CD14-positive monocyte (primary cell): ENCODE measurements at regions not wholly inside any gene's neighbourhood (a gene's known extent, or its start where the extent isn't known, plus 50 kb on each side); places are given as distances from the start of the nearest gene placed in this dataset.

Experiments
- DNase-seq, 3 donors: peaks; one replicate each; pipeline ENCODE4 v3.0.0-alpha.2; 2011 to 2022
- H2AFZ ChIP-seq: 2 replicates; pipeline ENCODE4 v1.6.0; 2012; ENCODE audit warnings: mild to moderate bottlenecking, low read depth, low read length, inconsistent platforms; ENCODE audit not compliant: insufficient read depth, poor library complexity, severe bottlenecking
- H3K27ac ChIP-seq, 2 donors: 1 replicate in 1 of 2; 2 replicates in 1 of 2; pipeline ENCODE4 v1.5.1; 2012 to 2013; ENCODE audit warnings: low read length in 2 of 2, control low read depth in 1 of 2, inconsistent platforms in 1 of 2, low read depth in 1 of 2, mild to moderate bottlenecking in 1 of 2
- H3K27me3 ChIP-seq, 2 donors: one replicate each; pipeline versions ENCODE4 v1.6.0 to v1.6.1; 2011 to 2013; ENCODE audit warnings: low read length in 2 of 2; ENCODE audit not compliant: control insufficient read depth in 2 of 2, insufficient read depth in 2 of 2
- H3K36me3 ChIP-seq, 2 donors: replicated peaks in 1 of 2; 1 replicate in 1 of 2; 2 replicates in 1 of 2; pipeline versions ENCODE4 v1.5.1 to v1.6.1; 2012 to 2013; ENCODE audit warnings: low read length in 2 of 2, control low read depth in 1 of 2, inconsistent platforms in 1 of 2, mild to moderate bottlenecking in 1 of 2; ENCODE audit not compliant: insufficient read depth in 2 of 2, control insufficient read depth in 1 of 2
- H3K4me1 ChIP-seq, 2 donors: 1 replicate in 1 of 2; 2 replicates in 1 of 2; pipeline versions ENCODE4 v1.5.1 to v1.6.1; 2012 to 2013; ENCODE audit warnings: low read length in 2 of 2, control low read depth in 1 of 2, inconsistent platforms in 1 of 2, mild to moderate bottlenecking in 1 of 2, moderate library complexity in 1 of 2; ENCODE audit not compliant: insufficient read depth in 2 of 2, control insufficient read depth in 1 of 2
- H3K4me2 ChIP-seq: replicated peaks from 2 replicates; pipeline ENCODE3; 2012; ENCODE audit warnings: low read length, moderate library complexity, mild to moderate bottlenecking; ENCODE audit not compliant: poor library complexity, severe bottlenecking; ENCODE audit errors: extremely low read depth
- H3K4me3 ChIP-seq, 3 experiments: fragments of 200-600 bp in 1 of 3; sonication (generic) in 1 of 3; replicated peaks in 1 of 3; 1 replicate in 2 of 3; 2 replicates in 1 of 3; pipeline ENCODE4 v1.5.1; 2011 to 2013; ENCODE audit warnings: low read length in 3 of 3, mild to moderate bottlenecking in 3 of 3, control low read depth in 2 of 3, low read depth in 2 of 3, inconsistent platforms in 1 of 3, moderate library complexity in 1 of 3
- H3K79me2 ChIP-seq: 2 replicates; pipeline ENCODE4 v1.6.0; 2012; ENCODE audit warnings: mild to moderate bottlenecking, control low read depth, inconsistent platforms, low read length, moderate library complexity; ENCODE audit not compliant: insufficient read depth
- H3K9ac ChIP-seq: 2 replicates; pipeline ENCODE4 v1.6.0; 2017; ENCODE audit warnings: low read length, mild to moderate bottlenecking; ENCODE audit not compliant: insufficient read depth, poor library complexity, severe bottlenecking
- H3K9me3 ChIP-seq, 2 donors: replicated peaks in 1 of 2; 1 replicate in 1 of 2; 2 replicates in 1 of 2; pipeline versions ENCODE4 v1.5.1 to v1.6.1; 2012 to 2013; ENCODE audit warnings: low read length in 2 of 2, control low read depth in 1 of 2; ENCODE audit not compliant: control insufficient read depth in 1 of 2, insufficient read depth in 1 of 2
- H4K20me1 ChIP-seq: 2 replicates; pipeline ENCODE4 v1.6.0; 2012; ENCODE audit warnings: mild to moderate bottlenecking, low read length, control low read depth, moderate library complexity; ENCODE audit not compliant: insufficient read depth
- H3K27ac Mint-ChIP-seq, 7 donors: one replicate each; pipeline ENCODE4 v1.8.0; 2020; ENCODE audit warnings: mild to moderate bottlenecking in 7 of 7, mixed read lengths in 7 of 7, moderate library complexity in 6 of 7, inconsistent platforms in 2 of 7
- H3K27me3 Mint-ChIP-seq, 3 donors: one replicate each; pipeline ENCODE4 v1.8.0; 2021 to 2022; ENCODE audit warnings: low read depth in 3 of 3, mild to moderate bottlenecking in 3 of 3, mixed read lengths in 3 of 3, moderate library complexity in 3 of 3, inconsistent platforms in 1 of 3
- H3K36me3 Mint-ChIP-seq, 2 donors: one replicate each; pipeline ENCODE4 v1.8.0; 2020; ENCODE audit warnings: mixed read lengths in 2 of 2, inconsistent platforms in 1 of 2, mild to moderate bottlenecking in 1 of 2
- H3K4me1 Mint-ChIP-seq: one replicate; pipeline ENCODE4 v1.8.0; 2020; ENCODE audit warnings: mild to moderate bottlenecking, mixed read lengths
- H3K4me3 Mint-ChIP-seq, 2 donors: one replicate each; pipeline ENCODE4 v1.8.0; 2020; ENCODE audit warnings: mild to moderate bottlenecking in 2 of 2, mixed read lengths in 2 of 2, moderate library complexity in 1 of 2
- H3K9me3 Mint-ChIP-seq, 7 donors: one replicate each; pipeline ENCODE4 v1.8.0; 2020 to 2022; ENCODE audit warnings: mixed read lengths in 7 of 7, mild to moderate bottlenecking in 6 of 7, moderate library complexity in 6 of 7, inconsistent platforms in 2 of 7
- CTCF ChIP-seq: fragments of 200-600 bp; IDR thresholded peaks from one replicate; pipeline ENCODE4 v1.8.0; 2022; ENCODE audit warnings: antibody characterized with exemption, mild to moderate bottlenecking
- WGBS: methylation state at CpG from one replicate; pipeline ENCODE4 v1.1.5; 2013; ENCODE audit warnings: missing lambda C conversion rate; ENCODE audit not compliant: insufficient coverage; 5-methylcytosine and 5-hydroxymethylcytosine counted together
- intact Hi-C, 2 donors: fragments of 100-400 bp; cut with micrococcal nuclease; formaldehyde crosslinking; loops; one replicate each; pipeline versions ENCODE4 v1.15.0 to v1.15.1; 2023

- Histone ChIP-seq H3K36me3 (no peaks in the 10 kb centered on the region), H4K20me1 (no peaks in the 10 kb centered on the region), H3K27ac (no peak overlapping the region), H3K4me1 (no peaks in the 10 kb centered on the region), H2AFZ (no peak overlapping the region), H3K9me3 (no peaks in the 10 kb centered on the region), H3K79me2 (no peaks in the 10 kb centered on the region), H3K4me2 (no peak overlapping the region), H3K9ac (no peak overlapping the region), H3K27me3 (no peaks in the 10 kb centered on the region), H3K4me3 (no peak overlapping the region)
- Mint-ChIP-seq H3K27me3 (no peaks in the 10 kb centered on the region), H3K36me3 (no peaks in the 10 kb centered on the region), H3K27ac (no peak overlapping the region), H3K9me3 (peaks cover 0 to 8% (median 3%) of the 10 kb centered on the region in 7 donors), H3K4me1 (no peaks in the 10 kb centered on the region), H3K4me3 (no peak overlapping the region)
- WGBS = 75% methylated on average over 2 of the region's 4 CpGs
- TF ChIP-seq CTCF = no peak
- no peak for DNase-seq
- intact Hi-C loops = no loop called here
These were observed 228.7 kb downstream of the YTHDC2 start for GRCh38 chr5:113742176-113742575.

GRCh38 chr5:113742639-113743038, 229.1 kb downstream of the YTHDC2 start:
- Mint-ChIP-seq H3K36me3 (no peaks in the 10 kb centered on the region), H3K4me1 (no peaks in the 10 kb centered on the region)
- no peaks in the 10 kb centered on the region for H4K20me1 ChIP-seq

More at GRCh38 chr5:113742639-113743038, 229.1 kb downstream of the YTHDC2 start:
- H3K4me3 Mint-ChIP-seq = no peak overlapping the region
- no peaks in the 10 kb centered on the region for H3K27me3 ChIP-seq
- H3K27me3 Mint-ChIP-seq = no peaks in the 10 kb centered on the region
- H3K36me3 ChIP-seq = no peaks in the 10 kb centered on the region
- no peak overlapping the region for H3K27ac ChIP-seq
- H2AFZ ChIP-seq = no peak overlapping the region
- intact Hi-C loops = no loop called here
- H3K27ac Mint-ChIP-seq = no peak overlapping the region
- no peaks in the 10 kb centered on the region for H3K9me3 ChIP-seq
- H3K4me2 ChIP-seq = no peak overlapping the region
- peaks cover 0 to 8% (median 3%) of the 10 kb centered on the region in 7 donors for H3K9me3 Mint-ChIP-seq
- TF ChIP-seq CTCF = no peak
- H3K79me2 ChIP-seq = no peaks in the 10 kb centered on the region
- no peak overlapping the region for H3K4me3 ChIP-seq
- no peak overlapping the region for H3K9ac ChIP-seq
- no peaks in the 10 kb centered on the region for H3K4me1 ChIP-seq
- no CpG with 5 or more reads among the region's 1 CpG for WGBS
- DNase-seq = no peak
